Thyroid gland (tissue), 4 donors: ENCODE measurements at regions not wholly inside any gene's neighbourhood (a gene's known extent, or its start where the extent isn't known, plus 50 kb on each side); places are given as distances from the start of the nearest gene placed in this dataset.

Experiments
- DNase-seq, 2 donors: peaks; one replicate each; pipeline ENCODE4 v3.0.0-alpha.2; 2019
- H3K27ac ChIP-seq, 3 donors: fragments of 200-600 bp; sonication (generic); 1 replicate in 2 of 3; 2 replicates in 1 of 3; pipeline ENCODE4 v1.5.1; 2016 to 2019; ENCODE audit warnings: mild to moderate bottlenecking in 1 of 3, moderate library complexity in 1 of 3
- H3K27me3 ChIP-seq: fragments of 200-600 bp; sonication (generic); one replicate; pipeline ENCODE4 v1.5.1; 2019
- H3K36me3 ChIP-seq, 2 donors: fragments of 200-600 bp; sonication (generic); one replicate each; pipeline ENCODE4 v1.5.1; 2016 to 2019
- H3K4me1 ChIP-seq, 2 donors: fragments of 200-600 bp; sonication (generic); one replicate each; pipeline ENCODE4 v1.5.1; 2017 to 2019
- H3K4me3 ChIP-seq, 3 donors: fragments of 200-600 bp; sonication (generic); replicated peaks in 1 of 3; 1 replicate in 2 of 3; 2 replicates in 1 of 3; pipeline ENCODE4 v1.5.1; 2016; ENCODE audit warnings: mild to moderate bottlenecking in 1 of 3
- H3K9me3 ChIP-seq: fragments of 200-600 bp; sonication (generic); one replicate; pipeline ENCODE4 v1.5.1; 2017
- POLR2A ChIP-seq, 2 donors: fragments of 450-650 bp; IDR thresholded peaks; one replicate each; pipeline ENCODE4 v1.6.1; 2017; ENCODE audit warnings: antibody characterized with exemption in 2 of 2, mild to moderate bottlenecking in 2 of 2, moderate library complexity in 1 of 2
- WGBS, 2 donors: methylation state at CpG; one replicate each; pipeline ENCODE4 v1.1.5; 2017; 5-methylcytosine and 5-hydroxymethylcytosine counted together
- intact Hi-C: fragments of 100-400 bp; cut with DNase I; formaldehyde crosslinking; loops from one replicate; pipeline ENCODE4 v1.15.1; 2023
- TF ChIP-seq, protein P1 (sequence below), 6 experiments: fragments of 200-600 bp in 3 of 6; fragments of 450-650 bp in 3 of 6; sonication (generic) in 3 of 6; IDR thresholded peaks; one replicate each; pipeline ENCODE4 v1.5.1; 2016 to 2019; ENCODE audit warnings: antibody characterized with exemption in 6 of 6, mild to moderate bottlenecking in 2 of 6, inconsistent platforms in 1 of 6, moderate library complexity in 1 of 6

- TF ChIP-seq, protein P1, sequence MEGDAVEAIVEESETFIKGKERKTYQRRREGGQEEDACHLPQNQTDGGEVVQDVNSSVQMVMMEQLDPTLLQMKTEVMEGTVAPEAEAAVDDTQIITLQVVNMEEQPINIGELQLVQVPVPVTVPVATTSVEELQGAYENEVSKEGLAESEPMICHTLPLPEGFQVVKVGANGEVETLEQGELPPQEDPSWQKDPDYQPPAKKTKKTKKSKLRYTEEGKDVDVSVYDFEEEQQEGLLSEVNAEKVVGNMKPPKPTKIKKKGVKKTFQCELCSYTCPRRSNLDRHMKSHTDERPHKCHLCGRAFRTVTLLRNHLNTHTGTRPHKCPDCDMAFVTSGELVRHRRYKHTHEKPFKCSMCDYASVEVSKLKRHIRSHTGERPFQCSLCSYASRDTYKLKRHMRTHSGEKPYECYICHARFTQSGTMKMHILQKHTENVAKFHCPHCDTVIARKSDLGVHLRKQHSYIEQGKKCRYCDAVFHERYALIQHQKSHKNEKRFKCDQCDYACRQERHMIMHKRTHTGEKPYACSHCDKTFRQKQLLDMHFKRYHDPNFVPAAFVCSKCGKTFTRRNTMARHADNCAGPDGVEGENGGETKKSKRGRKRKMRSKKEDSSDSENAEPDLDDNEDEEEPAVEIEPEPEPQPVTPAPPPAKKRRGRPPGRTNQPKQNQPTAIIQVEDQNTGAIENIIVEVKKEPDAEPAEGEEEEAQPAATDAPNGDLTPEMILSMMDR (IDR thresholded peaks at IDR 0.05): no peak
- TF ChIP-seq POLR2A (IDR thresholded peaks at IDR 0.05): no peak
- intact Hi-C loops: no loop called here
- WGBS, 2 donors: 62 to 78% methylated on average over 1 of the region's 1 CpG
- Histone ChIP-seq H3K9me3 (no peaks in the 10 kb centered on the region), H3K27ac (no peak overlapping the region), H3K4me3 (no peak overlapping the region), H3K27me3 (no peaks in the 10 kb centered on the region), H3K4me1 (no peaks in the 10 kb centered on the region), H3K36me3 (no peaks in the 10 kb centered on the region)
- no peak for DNase-seq
Observed at GRCh38 chr7:118664498-118664897, 440.0 kb downstream of the ANKRD7 start.

DNA sequence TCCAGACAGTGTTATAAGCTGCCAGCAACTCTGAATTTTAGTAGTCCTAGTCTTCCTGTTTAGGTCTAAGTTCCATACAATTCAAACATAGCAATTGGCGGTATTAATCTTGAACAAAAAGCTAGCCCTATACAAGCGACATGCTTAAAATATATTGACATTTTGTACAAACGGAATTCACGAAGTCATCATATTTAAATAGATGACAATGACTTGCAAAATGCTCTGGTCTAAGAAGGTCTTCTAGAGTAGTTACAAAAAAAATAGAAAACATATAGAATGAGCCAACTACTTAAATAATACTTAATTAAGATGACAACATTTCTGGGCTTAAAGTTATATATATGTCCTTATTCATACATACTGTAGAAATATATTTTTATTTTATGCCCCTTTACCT, 446.6 kb downstream of the ANKRD7 start:
- Histone ChIP-seq H3K27me3 (no peaks in the 10 kb centered on the region), H3K27ac (no peak overlapping the region), H3K36me3 (no peaks in the 10 kb centered on the region), H3K4me1 (no peaks in the 10 kb centered on the region), H3K4me3 (no peak overlapping the region), H3K9me3 (no peaks in the 10 kb centered on the region)
- no peak for TF ChIP-seq POLR2A (IDR thresholded peaks at IDR 0.05)
- TF ChIP-seq, protein P1 (IDR thresholded peaks at IDR 0.05): no peak
- intact Hi-C loops: no loop called here
- WGBS, 2 donors: 89% methylated on average over 4 of the region's 4 CpGs
- DNase-seq: no peak

DNA sequence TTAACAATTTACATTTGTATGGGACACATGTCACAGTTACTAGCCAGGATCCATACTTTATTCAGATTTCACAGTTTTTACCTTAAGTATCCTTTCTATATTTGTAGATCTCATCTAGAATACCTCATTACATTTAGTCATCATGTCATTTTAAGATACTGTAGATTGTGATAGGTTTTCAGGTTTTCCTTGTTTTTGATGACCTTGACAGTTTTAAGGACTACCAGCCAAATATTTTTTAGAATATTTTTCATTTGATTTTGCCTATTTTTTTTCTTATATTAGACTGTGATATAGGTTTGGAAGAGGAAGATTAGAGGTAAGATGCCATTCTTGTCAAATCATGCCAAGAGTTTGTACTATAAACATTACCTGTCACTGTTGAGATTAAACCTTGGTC, 460.3 kb downstream of the ANKRD7 start:
- intact Hi-C loops: no loop called here

DNA sequence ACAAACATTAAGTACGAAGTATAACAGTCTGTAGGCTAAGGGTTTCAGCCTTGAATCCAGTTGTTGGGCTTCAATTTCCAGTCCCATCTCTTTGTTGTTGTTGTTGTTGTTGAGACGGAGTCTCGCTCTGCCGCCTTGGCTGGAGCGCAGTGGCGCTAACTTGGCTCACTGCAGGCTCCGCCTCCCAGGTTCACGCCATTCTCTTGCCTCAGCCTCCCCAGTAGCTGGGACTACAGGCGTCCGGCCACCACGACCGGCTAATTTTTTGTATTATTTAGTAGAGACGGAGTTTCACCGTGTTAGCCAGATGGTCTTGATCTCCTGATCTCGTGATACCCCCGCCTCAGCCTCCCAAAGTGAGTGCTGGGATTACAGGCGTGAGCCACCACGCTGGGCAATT, 464.9 kb downstream of the ANKRD7 start:
- Histone ChIP-seq H3K9me3 (no peaks in the 10 kb centered on the region), H3K27me3 (no peaks in the 10 kb centered on the region), H3K4me1 (no peaks in the 10 kb centered on the region), H3K36me3 (no peaks in the 10 kb centered on the region), H3K27ac (no peak overlapping the region), H3K4me3 (no peak overlapping the region)
- WGBS, 2 donors: 94 to 95% methylated on average over 18 of the region's 18 CpGs
- DNase-seq: no peak
- TF ChIP-seq, protein P1 (IDR thresholded peaks at IDR 0.05): no peak
- no peak for TF ChIP-seq POLR2A (IDR thresholded peaks at IDR 0.05)
- intact Hi-C loops: no loop called here

More for the DNA sequence above, 460.3 kb downstream of the ANKRD7 start:
- no peak overlapping the region for H3K4me3 ChIP-seq
- DNase-seq: no peak
- TF ChIP-seq, protein P1 (IDR thresholded peaks at IDR 0.05): no peak
- TF ChIP-seq POLR2A (IDR thresholded peaks at IDR 0.05): no peak
- no peaks in the 10 kb centered on the region for H3K27me3 ChIP-seq
- no peaks in the 10 kb centered on the region for H3K4me1 ChIP-seq
- no peaks in the 10 kb centered on the region for H3K36me3 ChIP-seq
- no peaks in the 10 kb centered on the region for H3K9me3 ChIP-seq
- H3K27ac ChIP-seq: no peak overlapping the region

DNA sequence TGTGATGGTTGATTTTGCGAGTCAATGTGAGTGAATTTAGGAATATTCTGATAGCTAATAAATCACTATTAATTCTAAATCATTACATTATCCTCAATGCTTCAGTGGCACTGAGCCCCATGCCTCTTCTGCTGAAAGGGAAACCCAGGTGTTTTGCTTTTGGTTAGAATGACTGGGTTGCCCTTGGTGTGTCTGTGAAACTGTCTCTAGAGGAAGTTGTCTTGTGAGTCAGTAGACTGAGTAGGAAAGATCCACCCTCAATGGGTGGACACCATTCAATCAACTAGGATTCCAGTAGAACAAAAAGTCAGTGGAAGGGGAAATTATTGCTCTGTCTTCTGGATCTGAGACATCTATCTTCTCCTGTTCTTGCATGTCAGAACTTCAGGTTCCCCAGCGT, 472.4 kb downstream of the ANKRD7 start:
- Histone ChIP-seq H3K4me1 (no peaks in the 10 kb centered on the region), H3K27me3 (no peaks in the 10 kb centered on the region), H3K9me3 (no peaks in the 10 kb centered on the region), H3K4me3 (no peak overlapping the region), H3K36me3 (no peaks in the 10 kb centered on the region), H3K27ac (no peak overlapping the region)
- intact Hi-C loops: no loop called here
- DNase-seq: no peak
- TF ChIP-seq, protein P1 (IDR thresholded peaks at IDR 0.05): no peak
- no peak for TF ChIP-seq POLR2A (IDR thresholded peaks at IDR 0.05)
- WGBS, 2 donors: 90 to 93% methylated on average over 2 of the region's 2 CpGs
